WERI-Rb-1 (cell line): ENCODE measurements at regions not wholly inside any gene's neighbourhood (a gene's known extent, or its start where the extent isn't known, plus 50 kb on each side); places are given as distances from the start of the nearest gene placed in this dataset.

Source experiments
- DNase-seq: peaks from one replicate; pipeline ENCODE4 v3.0.0-alpha.2; 2020
- H3K27ac ChIP-seq: fragments of 250-450 bp; sonication (Bioruptor Pico); 2 replicates; pipeline ENCODE4 v1.5.1; 2020; ENCODE audit warnings: mild to moderate bottlenecking, moderate library complexity
- H3K27me3 ChIP-seq: fragments of 250-450 bp; sonication (Bioruptor Pico); 2 replicates; pipeline ENCODE4 v1.5.1; 2021; ENCODE audit warnings: mild to moderate bottlenecking, low read depth, moderate library complexity; ENCODE audit not compliant: insufficient read depth, severe bottlenecking
- H3K36me3 ChIP-seq: fragments of 250-450 bp; sonication (Bioruptor Pico); 2 replicates; pipeline ENCODE4 v1.5.1; 2020; ENCODE audit warnings: mild to moderate bottlenecking, moderate library complexity
- H3K4me3 ChIP-seq: 2 replicates; pipeline ENCODE4 v1.5.1; 2011; ENCODE audit warnings: low read depth, mild to moderate bottlenecking, control low read depth, low read length
- H3K9me3 ChIP-seq: fragments of 250-450 bp; sonication (Bioruptor Pico); 2 replicates; pipeline ENCODE4 v1.5.1; 2021; ENCODE audit warnings: mild to moderate bottlenecking, moderate library complexity; ENCODE audit not compliant: severe bottlenecking
- CTCF ChIP-seq: IDR thresholded peaks from 2 replicates; pipeline ENCODE4 v1.5.1; 2011; ENCODE audit warnings: low read depth, mild to moderate bottlenecking, control low read depth, inconsistent platforms, low read length

DNA sequence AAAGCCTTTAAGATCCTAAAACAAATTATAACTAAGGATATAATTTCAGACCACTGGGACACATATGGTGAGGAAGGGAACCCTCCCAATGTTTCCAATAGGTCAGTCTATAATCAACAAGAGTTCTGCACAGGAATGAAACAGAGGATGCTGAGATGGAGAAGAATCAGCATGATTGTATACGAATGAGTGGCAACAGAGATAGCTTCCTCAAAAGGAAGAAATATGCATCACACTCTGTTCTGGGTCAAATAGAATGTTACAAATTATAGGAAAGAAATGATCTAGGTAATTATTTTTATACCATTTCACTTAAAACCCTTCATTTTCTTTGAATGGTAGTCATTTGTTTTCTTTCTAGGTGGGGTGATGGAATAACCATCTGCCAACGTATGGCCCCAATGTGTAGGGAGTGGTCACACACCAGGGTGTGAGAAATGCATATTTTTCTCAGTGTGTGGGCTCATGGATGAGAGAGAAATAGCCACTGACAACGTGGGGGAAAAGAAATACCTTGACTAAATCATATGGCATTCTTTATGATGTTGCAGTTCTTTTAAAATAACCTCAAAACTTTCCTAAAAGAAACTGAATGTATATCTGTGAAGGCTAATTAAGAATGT, 104.6 kb upstream of the IVNS1ABP start:
- no peaks in the 10 kb centered on the region for H3K9me3 ChIP-seq
- no peak overlapping the region for H3K27ac ChIP-seq
- H3K36me3 ChIP-seq, result no peaks in the 10 kb centered on the region
- TF ChIP-seq CTCF, result no peak
- no peak for DNase-seq
- no peak overlapping the region for H3K4me3 ChIP-seq
- no peaks in the 10 kb centered on the region for H3K27me3 ChIP-seq

GRCh38 chr1:185420588-185421081, 103.6 kb upstream of the IVNS1ABP start:
- no peaks in the 10 kb centered on the region for H3K36me3 ChIP-seq
- no peak for TF ChIP-seq CTCF
- DNase-seq, result no peak
- no peak overlapping the region for H3K4me3 ChIP-seq
- no peak overlapping the region for H3K27ac ChIP-seq
- H3K9me3 ChIP-seq, result no peaks in the 10 kb centered on the region
- H3K27me3 ChIP-seq, result no peaks in the 10 kb centered on the region

- TF ChIP-seq CTCF, result no peak
- no peaks in the 10 kb centered on the region for H3K9me3 ChIP-seq
- no peak overlapping the region for H3K27ac ChIP-seq
- H3K27me3 ChIP-seq, result no peaks in the 10 kb centered on the region
- no peak for DNase-seq
- H3K4me3 ChIP-seq, result no peak overlapping the region
- no peaks in the 10 kb centered on the region for H3K36me3 ChIP-seq
These were observed 102.7 kb upstream of the IVNS1ABP start for GRCh38 chr1:185419718-185420117.

DNA sequence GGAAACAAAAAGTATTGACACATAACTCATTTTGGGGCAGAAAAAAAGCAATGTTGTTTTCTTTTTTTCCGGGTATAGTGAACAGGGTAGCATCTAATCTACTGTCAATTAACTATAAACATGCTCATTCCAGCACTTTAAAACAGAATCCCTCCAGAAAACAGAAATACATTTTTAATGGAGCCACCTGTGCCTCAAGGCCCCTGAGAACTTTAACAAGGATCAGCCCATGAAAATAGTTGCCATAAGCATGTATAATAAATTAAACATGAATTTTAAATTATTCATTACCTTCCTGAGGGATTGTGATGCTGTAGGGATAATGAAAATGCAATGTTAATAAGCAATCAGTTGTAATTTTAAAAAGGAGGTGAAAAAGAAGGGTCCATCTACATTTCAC, 101.4 kb upstream of the IVNS1ABP start:
- no peak overlapping the region for H3K27ac ChIP-seq
- no peak for DNase-seq
- TF ChIP-seq CTCF, result no peak
- no peaks in the 10 kb centered on the region for H3K27me3 ChIP-seq
- no peaks in the 10 kb centered on the region for H3K36me3 ChIP-seq
- H3K4me3 ChIP-seq, result no peak overlapping the region
- no peaks in the 10 kb centered on the region for H3K9me3 ChIP-seq

GRCh38 chr1:185412385-185413087, 95.5 kb upstream of the IVNS1ABP start:
- no peaks in the 10 kb centered on the region for H3K36me3 ChIP-seq
- no peaks in the 10 kb centered on the region for H3K9me3 ChIP-seq
- no peaks in the 10 kb centered on the region for H3K27me3 ChIP-seq
- no peak for DNase-seq
- no peak overlapping the region for H3K27ac ChIP-seq
- H3K4me3 ChIP-seq, result no peak overlapping the region
- no peak for TF ChIP-seq CTCF
